ENCODE measurements at regions not wholly inside any gene's neighbourhood (a gene's known extent, or its start where the extent isn't known, plus 50 kb on each side); places are given as distances from the start of the nearest gene placed in this dataset.

DNA sequence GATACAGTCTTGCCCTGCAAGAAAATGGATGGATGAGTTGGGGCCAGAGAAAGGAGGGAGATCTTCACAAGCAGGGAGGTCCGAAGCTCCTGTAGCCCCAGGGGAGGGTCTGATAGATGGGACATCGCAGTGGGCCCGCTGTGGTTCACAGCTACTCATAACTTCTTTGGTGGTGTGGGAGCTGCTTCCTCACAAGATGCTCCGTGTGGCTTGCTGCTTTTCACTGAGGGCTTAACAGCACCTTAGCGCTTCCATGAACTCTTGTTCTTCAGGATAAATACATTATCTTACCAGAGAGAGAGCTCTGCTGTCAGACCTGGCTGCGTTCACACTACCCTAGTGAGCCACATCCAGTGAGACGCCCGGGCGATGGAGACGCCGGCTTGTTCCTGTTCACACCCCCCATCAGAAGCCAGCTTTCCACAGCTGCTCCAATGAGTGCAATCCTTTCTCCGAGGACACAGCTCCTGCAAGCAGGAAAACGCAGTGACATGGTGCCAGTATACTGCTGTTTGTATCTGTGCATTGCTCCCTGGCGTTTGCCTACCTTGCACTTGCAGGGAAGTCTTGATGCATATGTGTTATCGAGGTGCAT, 599.8 kb downstream of the AJAP1 start:
- TF ChIP-seq, protein P1, sequence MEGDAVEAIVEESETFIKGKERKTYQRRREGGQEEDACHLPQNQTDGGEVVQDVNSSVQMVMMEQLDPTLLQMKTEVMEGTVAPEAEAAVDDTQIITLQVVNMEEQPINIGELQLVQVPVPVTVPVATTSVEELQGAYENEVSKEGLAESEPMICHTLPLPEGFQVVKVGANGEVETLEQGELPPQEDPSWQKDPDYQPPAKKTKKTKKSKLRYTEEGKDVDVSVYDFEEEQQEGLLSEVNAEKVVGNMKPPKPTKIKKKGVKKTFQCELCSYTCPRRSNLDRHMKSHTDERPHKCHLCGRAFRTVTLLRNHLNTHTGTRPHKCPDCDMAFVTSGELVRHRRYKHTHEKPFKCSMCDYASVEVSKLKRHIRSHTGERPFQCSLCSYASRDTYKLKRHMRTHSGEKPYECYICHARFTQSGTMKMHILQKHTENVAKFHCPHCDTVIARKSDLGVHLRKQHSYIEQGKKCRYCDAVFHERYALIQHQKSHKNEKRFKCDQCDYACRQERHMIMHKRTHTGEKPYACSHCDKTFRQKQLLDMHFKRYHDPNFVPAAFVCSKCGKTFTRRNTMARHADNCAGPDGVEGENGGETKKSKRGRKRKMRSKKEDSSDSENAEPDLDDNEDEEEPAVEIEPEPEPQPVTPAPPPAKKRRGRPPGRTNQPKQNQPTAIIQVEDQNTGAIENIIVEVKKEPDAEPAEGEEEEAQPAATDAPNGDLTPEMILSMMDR (IDR thresholded peaks at IDR 0.05 in 4 of 5, conservative IDR thresholded peaks at IDR 0.05 in 1 of 5) = no peak
- TF ChIP-seq POLR2A (IDR thresholded peaks at IDR 0.05) = no peak

All from gastrocnemius medialis (tissue), 4 donors.